ENCODE measurements at regions not wholly inside any gene's neighbourhood (a gene's known extent, or its start where the extent isn't known, plus 50 kb on each side); places are given as distances from the start of the nearest gene placed in this dataset.

DNA sequence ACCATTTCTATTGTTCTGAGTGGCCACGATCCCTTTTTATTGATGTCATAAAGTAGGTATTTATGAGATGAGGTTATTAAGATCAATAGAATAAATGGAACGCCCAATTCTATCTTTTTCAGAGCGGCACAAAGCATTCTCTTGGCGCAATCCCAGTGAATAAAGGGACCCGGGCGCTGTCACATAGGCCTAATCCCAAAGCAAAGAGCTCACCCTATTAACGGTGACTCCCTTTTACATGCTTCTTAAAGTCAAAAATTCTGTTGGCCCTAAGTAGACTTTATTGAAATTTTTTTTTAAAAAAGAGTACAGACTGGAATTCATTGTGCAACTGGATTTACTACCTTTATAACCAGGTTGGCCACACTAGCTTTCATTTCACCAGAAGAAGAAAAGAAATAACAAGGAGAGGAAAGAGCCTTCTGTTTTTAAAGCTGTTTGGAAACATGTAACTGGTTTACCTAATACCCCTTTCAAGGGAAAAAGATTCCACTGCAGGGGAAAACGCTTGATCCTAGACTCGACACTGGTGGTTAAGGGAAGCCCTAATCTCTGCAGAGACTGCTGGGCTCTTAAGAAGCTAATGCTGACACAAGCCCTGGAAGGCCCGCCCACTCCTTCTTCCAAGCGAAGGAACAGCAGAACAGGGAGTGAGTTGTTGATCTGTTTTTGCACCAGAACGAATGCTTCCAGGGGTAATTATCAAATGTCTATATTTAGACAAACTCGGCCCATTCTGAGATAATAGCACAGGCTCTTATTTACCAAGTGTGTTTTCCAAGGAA lies 381.2 kb downstream of the BCL11B start:
- Histone ChIP-seq H3K9me3 (ENCODE audit: low read length) (no peaks in the 10 kb centered on the region), H3K27me3 (ENCODE audit: insufficient read depth, low read length) (peaks cover 6% of the 10 kb centered on the region), H3K4me3 (ENCODE audit: low read length) (no peak overlapping the region), H3K4me1 (ENCODE audit: insufficient read depth, low read length) (no peaks in the 10 kb centered on the region), H2AFZ (ENCODE audit: low read depth, low read length) (no peak overlapping the region), H3K36me3 (ENCODE audit: insufficient read depth, low read length) (no peaks in the 10 kb centered on the region)

DNA sequence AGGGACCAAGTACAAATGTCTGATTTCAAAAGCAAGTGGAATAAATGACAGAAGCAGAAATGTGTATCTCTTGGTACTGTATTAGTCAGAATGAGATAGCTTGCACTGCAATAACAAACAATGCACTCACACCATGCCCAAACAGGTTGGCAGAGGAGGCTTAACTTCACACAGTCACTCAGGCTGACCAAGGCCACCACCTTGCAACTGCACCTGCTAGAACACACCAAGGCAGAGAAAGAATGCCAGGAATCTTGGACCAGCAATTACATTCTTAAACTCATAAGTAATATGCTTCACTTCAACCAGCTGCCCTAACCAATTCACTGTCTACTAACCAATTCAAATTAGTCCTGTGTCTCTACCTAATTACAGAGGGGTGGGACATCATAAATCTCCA lies 378.3 kb downstream of the BCL11B start:
- Histone ChIP-seq H2AFZ (ENCODE audit: low read depth, low read length) (no peak overlapping the region), H3K4me1 (ENCODE audit: insufficient read depth, low read length) (no peaks in the 10 kb centered on the region), H3K9me3 (ENCODE audit: low read length) (no peaks in the 10 kb centered on the region), H3K4me3 (ENCODE audit: low read length) (no peak overlapping the region), H3K36me3 (ENCODE audit: insufficient read depth, low read length) (no peaks in the 10 kb centered on the region), H3K27me3 (ENCODE audit: insufficient read depth, low read length) (no peaks in the 10 kb centered on the region)

DNA sequence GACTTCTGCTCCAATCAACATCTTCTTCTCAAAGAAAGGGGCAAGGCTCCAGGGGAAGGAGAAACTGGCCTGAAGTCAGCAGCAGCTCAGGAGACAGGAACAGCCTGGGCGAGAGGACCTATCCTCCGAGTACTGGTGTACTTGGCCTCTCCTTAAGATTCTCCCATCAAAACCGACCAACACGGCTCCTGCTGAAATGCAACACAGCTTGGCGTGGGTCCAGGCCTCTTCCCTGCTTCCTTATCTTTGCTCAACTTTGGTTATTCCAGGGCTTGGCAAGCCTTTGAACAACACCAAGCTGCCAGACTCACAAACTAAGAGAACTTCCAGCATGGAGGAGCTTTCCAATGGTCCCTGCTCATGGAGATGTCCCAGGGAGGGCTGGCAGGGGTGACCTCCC lies 377.4 kb downstream of the BCL11B start:
- no peaks in the 10 kb centered on the region for H3K27me3 ChIP-seq (ENCODE audit: insufficient read depth, low read length)
- H2AFZ ChIP-seq (ENCODE audit: low read depth, low read length), result no peak overlapping the region
- H3K36me3 ChIP-seq (ENCODE audit: insufficient read depth, low read length), result no peaks in the 10 kb centered on the region
- H3K4me1 ChIP-seq (ENCODE audit: insufficient read depth, low read length), result no peaks in the 10 kb centered on the region
- no peak overlapping the region for H3K4me3 ChIP-seq (ENCODE audit: low read length)
- H3K9me3 ChIP-seq (ENCODE audit: low read length), result no peaks in the 10 kb centered on the region

DNA sequence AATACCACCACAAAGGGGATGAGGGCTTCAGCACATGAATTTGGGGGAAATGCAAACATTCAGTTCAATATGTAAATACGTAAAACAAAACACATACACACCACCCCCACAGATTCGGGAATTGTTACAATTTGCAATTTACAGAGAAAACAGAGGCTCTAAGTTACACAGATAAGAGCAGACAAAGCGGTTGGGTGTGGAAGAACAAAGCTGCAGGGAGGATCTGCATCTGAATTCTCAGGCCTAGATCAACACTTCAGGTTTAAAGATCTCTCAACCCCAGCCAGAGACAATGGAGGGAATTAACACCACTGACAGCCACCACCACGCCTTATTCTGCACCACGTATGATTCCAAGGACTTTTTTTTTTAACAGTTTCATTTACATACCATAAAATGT lies 375.5 kb downstream of the BCL11B start:
- Histone ChIP-seq H3K4me3 (ENCODE audit: low read length) (no peak overlapping the region), H3K36me3 (ENCODE audit: insufficient read depth, low read length) (no peaks in the 10 kb centered on the region), H2AFZ (ENCODE audit: low read depth, low read length) (no peak overlapping the region), H3K9me3 (ENCODE audit: low read length) (no peaks in the 10 kb centered on the region), H3K27me3 (ENCODE audit: insufficient read depth, low read length) (no peaks in the 10 kb centered on the region), H3K4me1 (ENCODE audit: insufficient read depth, low read length) (no peaks in the 10 kb centered on the region)

DNA sequence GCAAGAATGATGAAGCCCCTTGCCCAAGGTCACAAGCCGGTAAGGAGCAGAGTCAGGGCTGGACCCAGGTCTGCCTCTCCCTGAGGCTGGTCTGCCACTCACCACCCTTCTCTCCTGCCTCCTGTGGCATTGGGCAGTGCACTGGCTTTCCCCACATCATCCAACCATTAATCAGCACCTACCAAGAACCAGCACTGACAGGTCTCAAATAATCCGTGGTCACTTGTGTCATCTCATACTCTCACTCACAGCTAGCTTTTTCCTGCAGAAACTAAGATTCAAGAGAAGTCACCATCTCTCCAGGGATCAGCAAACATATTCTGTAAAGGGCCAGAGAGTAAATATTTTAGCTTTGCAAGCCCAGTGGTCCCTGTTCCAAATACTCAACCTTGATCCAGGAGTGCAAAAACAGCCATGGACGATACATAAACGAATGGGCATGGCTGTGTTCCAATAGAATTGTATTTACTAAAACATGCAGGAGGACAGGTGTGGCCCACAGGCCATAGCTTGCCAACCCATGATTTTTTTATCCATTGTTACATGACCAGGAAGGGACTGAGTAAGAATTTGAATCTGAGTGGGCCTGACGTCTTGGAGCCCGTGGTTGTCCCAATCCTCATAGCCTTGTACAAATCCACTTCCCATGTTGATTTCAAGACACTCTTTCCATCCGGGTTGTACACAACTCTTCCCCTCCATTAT lies 374.2 kb downstream of the BCL11B start:
- Histone ChIP-seq H3K4me3 (ENCODE audit: low read length) (no peak overlapping the region), H3K4me1 (ENCODE audit: insufficient read depth, low read length) (no peaks in the 10 kb centered on the region), H3K9me3 (ENCODE audit: low read length) (no peaks in the 10 kb centered on the region), H3K27me3 (ENCODE audit: insufficient read depth, low read length) (no peaks in the 10 kb centered on the region), H3K36me3 (ENCODE audit: insufficient read depth, low read length) (no peaks in the 10 kb centered on the region), H2AFZ (ENCODE audit: low read depth, low read length) (no peak overlapping the region)

DNA sequence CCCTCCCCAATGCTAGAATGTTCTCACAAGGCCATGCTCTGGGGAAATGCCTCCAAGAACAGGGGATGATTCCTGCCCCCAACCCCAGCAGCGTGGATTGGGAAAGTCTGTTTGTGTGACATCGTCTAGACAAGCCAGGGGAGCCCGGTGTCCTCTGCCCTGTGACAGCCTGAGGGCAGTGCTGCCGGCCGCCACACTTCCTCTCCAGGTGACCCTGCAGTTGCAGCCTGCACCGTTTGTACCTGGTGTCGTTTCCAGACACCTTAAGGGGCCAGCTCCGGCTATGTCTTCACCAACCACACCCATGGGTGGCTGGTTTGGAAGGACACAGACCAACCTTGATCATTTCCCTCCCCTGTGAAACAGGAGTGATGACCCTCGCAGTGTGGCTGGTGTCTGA lies 372.6 kb downstream of the BCL11B start:
- Histone ChIP-seq H3K4me3 (ENCODE audit: low read length) (no peak overlapping the region), H3K36me3 (ENCODE audit: insufficient read depth, low read length) (no peaks in the 10 kb centered on the region), H3K9me3 (ENCODE audit: low read length) (no peaks in the 10 kb centered on the region), H3K27me3 (ENCODE audit: insufficient read depth, low read length) (no peaks in the 10 kb centered on the region), H3K4me1 (ENCODE audit: insufficient read depth, low read length) (no peaks in the 10 kb centered on the region), H2AFZ (ENCODE audit: low read depth, low read length) (no peak overlapping the region)

DNA sequence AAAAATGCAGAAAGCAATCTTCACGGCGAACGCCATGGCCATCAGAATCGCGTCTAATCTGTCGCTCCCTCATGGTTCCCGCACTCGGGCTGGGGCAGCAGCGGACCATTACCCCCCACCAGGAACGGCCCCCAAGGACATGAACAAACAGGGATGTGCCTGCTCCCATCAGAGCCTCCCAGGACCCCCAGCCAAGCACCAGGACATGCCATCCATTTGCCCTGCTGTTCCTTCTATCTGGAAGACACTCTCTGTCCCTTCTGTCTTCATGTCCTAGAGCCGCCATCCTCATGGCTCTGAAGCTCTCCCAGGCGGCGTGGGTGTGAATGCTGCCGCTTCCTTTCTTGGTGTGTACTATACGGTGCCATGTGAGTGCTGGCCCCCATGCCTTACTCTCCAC lies 371.8 kb downstream of the BCL11B start:
- Histone ChIP-seq H3K4me1 (ENCODE audit: insufficient read depth, low read length) (no peaks in the 10 kb centered on the region), H3K36me3 (ENCODE audit: insufficient read depth, low read length) (no peaks in the 10 kb centered on the region), H2AFZ (ENCODE audit: low read depth, low read length) (no peak overlapping the region), H3K4me3 (ENCODE audit: low read length) (no peak overlapping the region), H3K27me3 (ENCODE audit: insufficient read depth, low read length) (no peaks in the 10 kb centered on the region), H3K9me3 (ENCODE audit: low read length) (no peaks in the 10 kb centered on the region)

DNA sequence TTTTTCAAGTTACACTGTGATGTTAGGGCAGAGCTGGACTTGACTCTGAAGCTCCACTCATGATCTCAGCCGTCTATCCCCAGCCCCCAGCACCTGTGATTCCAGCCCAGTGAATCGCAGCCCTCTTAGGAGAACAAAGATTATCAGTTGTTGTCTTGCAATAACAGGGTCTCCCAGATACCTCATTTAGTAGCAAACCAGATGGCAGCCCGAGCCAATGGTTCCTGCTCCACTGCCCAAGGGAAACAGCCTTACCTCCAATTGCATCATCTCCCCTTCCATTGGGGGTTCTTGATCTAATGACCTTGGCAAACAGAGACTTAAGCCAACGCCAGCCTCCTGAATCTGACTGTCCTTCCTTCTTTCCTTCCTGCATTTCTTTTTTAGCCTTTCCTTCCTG lies 371.2 kb downstream of the BCL11B start:
- no peaks in the 10 kb centered on the region for H3K27me3 ChIP-seq (ENCODE audit: insufficient read depth, low read length)
- no peaks in the 10 kb centered on the region for H3K36me3 ChIP-seq (ENCODE audit: insufficient read depth, low read length)
- no peak overlapping the region for H2AFZ ChIP-seq (ENCODE audit: low read depth, low read length)
- H3K9me3 ChIP-seq (ENCODE audit: low read length), result no peaks in the 10 kb centered on the region
- H3K4me1 ChIP-seq (ENCODE audit: insufficient read depth, low read length), result no peaks in the 10 kb centered on the region
- H3K4me3 ChIP-seq (ENCODE audit: low read length), result no peak overlapping the region

DNA sequence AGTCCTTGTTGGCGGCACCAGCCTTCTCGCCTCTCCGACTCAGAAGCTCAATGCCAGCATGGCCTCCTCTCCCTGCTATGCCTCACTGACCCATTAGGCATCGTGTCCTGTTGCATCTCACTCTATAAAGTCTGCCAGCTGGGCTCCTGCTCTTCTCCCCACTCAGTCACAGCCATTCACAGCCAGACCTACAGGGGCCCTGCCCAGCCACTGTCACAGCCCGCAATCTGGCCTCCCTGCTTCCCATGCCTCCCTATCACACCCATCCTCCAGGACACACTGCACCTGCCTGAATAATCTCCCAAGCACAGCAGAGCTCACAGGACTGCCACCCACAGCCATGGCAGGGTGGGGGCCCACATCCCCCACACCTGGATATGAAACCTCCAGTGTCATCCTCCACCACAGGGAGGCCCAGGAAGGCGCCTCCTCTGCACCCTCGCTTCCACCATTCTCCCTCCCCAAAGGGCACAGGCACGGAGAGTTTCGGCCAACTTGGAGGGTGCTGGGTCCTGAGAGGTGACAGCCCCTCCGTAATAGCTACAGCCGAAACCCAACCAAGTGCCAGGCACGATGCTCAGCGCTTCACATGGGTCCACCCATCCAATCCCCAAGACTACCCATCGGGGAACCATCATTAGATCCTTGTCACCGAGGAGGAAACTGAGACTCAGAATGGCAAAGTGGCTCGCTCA lies 370.3 kb downstream of the BCL11B start:
- no peak overlapping the region for H3K4me3 ChIP-seq (ENCODE audit: low read length)
- H3K9me3 ChIP-seq (ENCODE audit: low read length), result no peaks in the 10 kb centered on the region

DNA sequence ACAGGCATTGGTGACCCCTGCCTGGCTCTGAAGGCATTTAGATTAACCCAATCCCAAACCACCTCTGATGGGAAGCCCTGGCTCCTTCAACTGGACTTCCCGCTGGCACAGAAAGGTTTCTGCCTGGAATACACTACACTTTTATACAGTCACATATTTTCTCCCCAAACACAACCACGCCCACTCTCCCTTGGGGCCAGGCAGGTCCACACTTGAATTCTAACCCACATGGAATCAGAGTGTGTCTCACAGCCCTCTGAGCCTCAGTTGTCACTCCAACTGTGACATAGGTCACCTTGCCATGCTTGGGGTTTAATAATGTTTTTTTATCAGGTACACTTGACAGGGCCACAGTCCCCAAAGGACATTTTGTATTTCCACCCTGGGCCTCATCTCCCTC lies 368.6 kb downstream of the BCL11B start:
- H3K4me1 ChIP-seq (ENCODE audit: insufficient read depth, low read length), result no peaks in the 10 kb centered on the region
- H3K9me3 ChIP-seq (ENCODE audit: low read length), result no peaks in the 10 kb centered on the region
- no peak overlapping the region for H3K4me3 ChIP-seq (ENCODE audit: low read length)
- H3K36me3 ChIP-seq (ENCODE audit: insufficient read depth, low read length), result no peaks in the 10 kb centered on the region
- no peak overlapping the region for H2AFZ ChIP-seq (ENCODE audit: low read depth, low read length)
- peaks cover 9% of the 10 kb centered on the region for H3K27me3 ChIP-seq (ENCODE audit: insufficient read depth, low read length)

More for the DNA sequence above, 370.3 kb downstream of the BCL11B start:
- no peak overlapping the region for H2AFZ ChIP-seq (ENCODE audit: low read depth, low read length)
- H3K36me3 ChIP-seq (ENCODE audit: insufficient read depth, low read length), result no peaks in the 10 kb centered on the region
- H3K4me1 ChIP-seq (ENCODE audit: insufficient read depth, low read length), result no peaks in the 10 kb centered on the region
- H3K27me3 ChIP-seq (ENCODE audit: insufficient read depth, low read length), result peaks cover 2% of the 10 kb centered on the region

DNA sequence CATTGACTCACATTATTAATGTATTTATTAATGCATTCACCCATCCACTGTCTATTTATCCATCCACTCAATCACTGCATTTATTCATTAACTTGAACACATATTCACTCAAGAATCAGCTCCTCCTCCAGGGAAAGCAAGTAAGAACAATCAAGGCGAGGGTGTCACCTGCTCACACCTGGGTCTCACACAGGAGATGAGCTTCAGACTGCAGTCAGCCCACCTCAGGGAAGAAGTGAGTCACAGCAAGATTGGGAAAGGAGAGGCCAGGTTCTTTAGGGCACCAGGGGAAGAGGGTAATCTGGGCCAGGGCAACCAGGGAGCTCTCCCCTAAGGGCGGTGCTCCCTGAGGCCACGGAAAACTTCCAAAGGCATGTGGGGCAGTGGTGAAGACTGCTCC lies 367.3 kb downstream of the BCL11B start:
- Histone ChIP-seq H3K36me3 (ENCODE audit: insufficient read depth, low read length) (no peaks in the 10 kb centered on the region), H3K9me3 (ENCODE audit: low read length) (no peaks in the 10 kb centered on the region), H3K4me1 (ENCODE audit: insufficient read depth, low read length) (no peaks in the 10 kb centered on the region), H3K4me3 (ENCODE audit: low read length) (no peak overlapping the region), H2AFZ (ENCODE audit: low read depth, low read length) (no peak overlapping the region), H3K27me3 (ENCODE audit: insufficient read depth, low read length) (peaks cover 9% of the 10 kb centered on the region)

DNA sequence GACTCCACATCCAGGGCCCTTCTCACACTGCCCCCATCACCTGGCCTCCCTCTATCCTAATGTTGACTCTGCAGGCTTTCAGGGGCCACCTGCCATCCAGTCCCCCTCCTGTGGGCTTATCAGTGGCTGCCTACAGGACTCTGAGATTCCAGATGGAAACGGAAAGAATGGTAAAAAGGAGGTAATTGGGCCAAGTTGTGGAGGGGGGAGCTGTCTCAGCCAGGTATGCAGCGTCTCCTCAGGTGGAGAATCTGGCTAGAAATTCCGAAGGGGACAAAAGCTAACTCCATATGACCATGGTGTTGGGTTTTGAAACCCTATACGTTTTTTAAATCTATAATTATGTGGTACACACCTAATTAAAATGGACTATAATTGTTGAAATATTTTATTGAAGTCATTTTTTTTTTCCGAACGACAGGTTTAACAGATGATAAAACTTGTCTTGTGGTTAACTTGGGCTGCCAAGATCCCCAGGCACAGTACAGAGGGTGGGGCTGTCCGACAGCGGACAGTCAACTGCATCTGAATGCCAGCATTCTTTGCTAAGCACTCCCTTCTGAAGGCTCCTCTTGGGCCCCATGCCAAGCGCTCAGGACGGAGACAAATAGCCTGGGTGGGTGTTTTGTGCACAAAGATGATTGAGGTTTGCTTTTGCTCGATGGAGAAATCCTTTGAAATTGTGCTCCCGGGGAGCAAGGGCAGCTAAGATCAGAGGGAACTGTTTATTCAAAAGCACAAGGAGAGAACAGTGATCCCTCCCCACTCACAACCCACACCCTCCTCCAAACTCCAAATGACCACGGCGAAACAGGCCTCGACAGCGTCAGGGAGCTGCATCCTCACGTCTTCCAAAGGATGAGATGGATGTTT lies 365.6 kb downstream of the BCL11B start:
- H3K36me3 ChIP-seq (ENCODE audit: insufficient read depth, low read length), result no peaks in the 10 kb centered on the region

More for the DNA sequence above, 365.6 kb downstream of the BCL11B start:
- peaks cover 9% of the 10 kb centered on the region for H3K27me3 ChIP-seq (ENCODE audit: insufficient read depth, low read length)
- H3K4me1 ChIP-seq (ENCODE audit: insufficient read depth, low read length), result no peaks in the 10 kb centered on the region
- H3K9me3 ChIP-seq (ENCODE audit: low read length), result no peaks in the 10 kb centered on the region
- H3K4me3 ChIP-seq (ENCODE audit: low read length), result no peak overlapping the region
- no peak overlapping the region for H2AFZ ChIP-seq (ENCODE audit: low read depth, low read length)

Measured in neuron (in vitro differentiated cells).